Stimulated activated CD4-positive, alpha-beta T cell treated with anti-CD3 and anti-CD28 coated beads, Interleukin-15, amount 100 ng/mL, for 48 hours (primary cell): ENCODE measurements at regions not wholly inside any gene's neighbourhood (a gene's known extent, or its start where the extent isn't known, plus 50 kb on each side); places are given as distances from the start of the nearest gene placed in this dataset.
A peak's percentile ranks its signal among the peaks of the same experiment; 100 is the strongest.

Experiments
- DNase-seq, 2 donors: peaks; one replicate each; pipeline ENCODE4 v3.0.0-alpha.2; 2020; ENCODE audit warnings: low read depth in 2 of 2

DNA sequence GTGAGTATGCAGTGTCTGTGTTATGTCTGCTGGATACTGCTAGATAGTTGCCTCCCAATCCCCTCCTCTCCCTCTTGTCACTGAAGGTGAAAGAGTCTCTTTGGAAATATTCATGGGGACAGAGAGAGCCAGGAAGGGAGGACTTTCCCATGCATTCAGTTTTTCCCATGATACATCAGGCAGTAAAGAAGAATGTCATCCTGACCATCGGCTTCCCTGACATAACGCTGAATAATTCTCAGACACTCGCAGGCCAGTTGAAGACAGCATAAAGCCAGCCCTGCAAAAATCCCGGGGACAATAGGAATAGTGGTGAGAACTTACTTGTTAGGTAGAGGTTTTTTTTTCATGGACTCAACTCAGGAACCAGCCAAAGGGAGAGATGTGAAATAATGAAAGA, 58.1 kb downstream of the KLF4 start:
- no peak for DNase-seq

DNA sequence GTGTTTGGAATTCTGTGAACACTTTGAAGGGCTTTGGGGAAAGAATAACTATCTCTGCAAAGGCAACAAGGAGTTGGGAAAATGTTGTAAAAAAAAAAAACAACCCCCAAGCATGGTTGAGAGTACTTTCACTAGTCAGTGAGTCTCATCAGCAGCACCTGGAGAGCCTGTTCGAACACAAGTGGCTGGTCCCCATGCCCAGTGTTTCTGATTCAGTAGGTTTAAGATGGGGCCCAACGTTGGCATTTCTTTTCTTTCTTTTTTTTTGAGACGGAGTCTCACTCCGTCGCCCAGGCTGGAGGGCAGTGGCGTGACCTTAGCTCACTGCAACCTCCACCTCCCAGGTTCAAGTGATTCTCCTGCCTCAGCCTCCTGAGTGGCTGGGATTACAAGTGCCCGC, 59.5 kb downstream of the KLF4 start:
- no peak for DNase-seq

DNA sequence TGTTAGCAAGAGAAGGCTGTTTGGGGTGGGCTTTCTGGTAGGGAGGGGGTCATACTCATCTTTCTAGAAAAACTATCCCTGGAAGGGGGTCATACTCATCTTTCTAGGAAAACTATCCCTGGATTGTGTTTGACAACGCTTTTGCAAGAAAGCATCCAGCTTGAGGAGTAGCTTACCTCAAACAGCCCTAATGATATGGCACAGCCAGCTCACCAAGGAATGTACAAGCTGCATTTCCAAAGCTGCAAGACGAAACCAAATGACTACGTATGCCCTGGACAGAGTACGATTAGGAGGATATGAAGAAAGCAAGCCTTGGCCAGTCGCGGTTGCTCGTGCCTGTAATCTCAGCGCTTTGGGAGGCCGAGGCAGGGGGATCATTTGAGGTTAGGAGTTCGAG, 63.4 kb downstream of the KLF4 start:
- DNase-seq: no peak

DNA sequence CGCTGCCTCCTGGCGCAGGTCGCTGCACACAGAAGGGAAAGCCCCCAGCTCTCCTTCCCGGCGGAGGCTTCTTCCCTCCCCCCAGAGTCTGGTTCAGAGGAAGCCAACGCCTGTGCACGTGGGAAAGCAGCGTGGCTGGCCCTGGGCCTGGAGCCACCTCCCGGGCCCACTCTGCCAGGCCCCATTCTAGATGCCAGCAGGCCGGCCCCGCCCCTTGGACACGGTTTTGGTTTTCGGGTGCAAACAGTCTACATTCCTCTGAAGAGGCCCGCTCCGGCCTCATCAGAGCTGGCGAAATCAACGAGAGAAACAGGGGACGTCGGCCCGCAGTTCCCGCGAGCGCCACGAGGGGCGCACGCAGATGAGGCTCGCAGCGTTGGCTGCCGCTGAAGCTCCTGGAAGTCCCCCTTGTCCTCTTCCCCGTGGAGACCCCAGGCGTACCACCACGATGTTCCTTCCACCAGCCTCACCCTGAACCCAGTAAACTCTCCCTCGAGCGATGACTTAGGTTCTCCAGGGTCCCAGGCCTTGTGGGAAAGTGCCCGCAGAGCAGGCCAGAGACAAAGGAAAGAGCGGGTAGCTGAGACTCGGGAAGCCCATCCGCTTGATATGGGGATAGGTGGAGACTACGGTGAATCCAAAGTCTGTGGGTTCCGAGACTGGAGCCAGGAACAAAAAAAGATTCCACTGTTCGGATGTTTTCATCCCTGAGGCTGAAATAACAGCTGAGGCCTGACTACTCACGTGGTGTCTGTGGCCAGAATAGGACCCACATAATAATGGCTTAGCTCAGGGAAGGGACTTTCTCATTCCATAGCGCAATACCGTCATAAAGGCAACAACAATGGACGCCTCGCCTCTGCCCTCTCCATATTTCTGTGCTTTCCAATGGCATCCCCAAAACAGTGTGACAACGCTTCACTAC, 64.2 kb downstream of the KLF4 start:
- peak; percentile 22 to 42 for DNase-seq

DNA sequence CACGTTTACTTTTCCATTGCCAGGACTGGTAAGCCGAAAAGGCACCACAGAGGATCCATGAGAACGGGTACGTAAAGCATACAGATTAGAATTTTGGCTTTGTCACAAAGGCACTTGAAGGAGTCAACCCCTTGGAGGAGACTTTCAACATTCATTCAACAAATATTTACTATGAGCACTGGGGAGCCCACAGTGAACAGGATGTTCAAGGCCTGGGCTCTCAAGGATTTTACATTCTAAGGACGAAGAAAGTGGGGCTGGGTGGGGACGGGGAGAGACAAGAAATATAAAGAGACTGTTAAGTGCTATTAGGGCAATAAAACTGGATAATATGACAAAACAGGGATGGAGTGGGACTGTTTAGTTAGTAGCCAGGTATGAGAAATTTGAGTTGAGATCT, 66.0 kb downstream of the KLF4 start:
- no peak for DNase-seq

DNA sequence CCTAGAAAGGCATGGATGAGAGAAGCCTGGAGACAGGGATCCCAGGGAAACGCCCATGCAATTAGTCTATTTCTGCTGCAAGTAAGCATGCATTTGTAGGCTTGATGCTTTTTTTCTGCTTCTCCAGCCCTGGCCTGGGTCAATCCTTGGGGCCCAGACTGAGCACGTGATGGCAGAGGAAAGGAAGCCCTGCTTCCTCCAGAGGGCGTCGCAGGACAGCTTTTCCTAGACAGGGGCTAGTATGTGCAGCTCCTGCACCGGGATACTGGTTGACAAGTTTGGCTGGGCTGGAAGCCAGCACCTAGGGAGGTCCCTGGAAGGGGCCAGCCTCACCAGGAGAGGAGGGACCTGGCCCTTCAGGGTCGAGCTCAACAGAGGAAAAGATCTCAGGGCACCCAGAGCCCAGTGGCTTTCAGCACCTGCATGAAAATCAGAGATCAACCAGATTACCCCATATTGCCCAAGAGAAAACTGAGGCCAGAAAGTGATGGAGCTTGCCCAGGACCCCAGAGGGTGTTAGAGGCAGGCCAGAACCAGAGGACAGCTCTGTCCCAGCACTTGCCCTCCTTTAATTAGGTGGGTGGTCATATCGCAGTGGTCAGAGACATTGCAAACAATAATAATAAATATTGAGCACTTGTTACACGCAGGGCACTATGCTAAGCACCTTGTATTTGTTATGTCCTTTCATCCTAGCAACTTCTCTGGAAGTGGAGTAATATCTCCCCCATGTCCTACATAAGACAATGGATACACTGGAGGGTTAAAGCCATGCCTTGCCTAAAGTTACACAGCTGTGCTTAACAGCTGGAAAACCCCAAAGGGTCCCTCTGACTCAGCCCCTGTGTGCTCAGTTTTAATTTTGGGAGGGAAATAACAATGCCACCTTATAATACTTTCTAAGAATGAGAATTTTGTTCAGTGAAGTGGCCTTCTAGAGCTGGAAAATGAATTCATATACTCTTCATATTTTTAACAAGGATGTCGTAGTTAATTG, 67.1 kb downstream of the KLF4 start:
- peak in 1 of 2 donors; percentile 17 for DNase-seq

DNA sequence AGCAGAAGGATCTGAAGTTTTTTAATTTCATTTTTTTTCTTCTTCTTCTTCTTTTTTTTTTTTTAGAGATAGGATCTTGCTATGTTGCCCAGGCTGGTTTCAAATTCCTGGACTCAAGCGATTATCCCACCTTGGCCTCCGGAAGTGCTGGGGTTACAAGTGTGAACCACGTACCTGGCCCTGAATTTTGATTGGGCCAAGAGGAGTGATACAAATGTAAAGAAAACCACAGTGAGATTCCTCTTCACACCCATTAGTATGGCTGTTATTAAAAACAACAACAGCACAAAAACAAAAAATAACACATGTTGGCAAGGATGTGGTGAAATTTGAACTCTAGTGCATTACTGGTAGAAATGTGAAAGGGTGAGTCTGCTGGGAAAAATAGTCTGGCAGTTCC, 79.1 kb downstream of the KLF4 start:
- DNase-seq: no peak

DNA sequence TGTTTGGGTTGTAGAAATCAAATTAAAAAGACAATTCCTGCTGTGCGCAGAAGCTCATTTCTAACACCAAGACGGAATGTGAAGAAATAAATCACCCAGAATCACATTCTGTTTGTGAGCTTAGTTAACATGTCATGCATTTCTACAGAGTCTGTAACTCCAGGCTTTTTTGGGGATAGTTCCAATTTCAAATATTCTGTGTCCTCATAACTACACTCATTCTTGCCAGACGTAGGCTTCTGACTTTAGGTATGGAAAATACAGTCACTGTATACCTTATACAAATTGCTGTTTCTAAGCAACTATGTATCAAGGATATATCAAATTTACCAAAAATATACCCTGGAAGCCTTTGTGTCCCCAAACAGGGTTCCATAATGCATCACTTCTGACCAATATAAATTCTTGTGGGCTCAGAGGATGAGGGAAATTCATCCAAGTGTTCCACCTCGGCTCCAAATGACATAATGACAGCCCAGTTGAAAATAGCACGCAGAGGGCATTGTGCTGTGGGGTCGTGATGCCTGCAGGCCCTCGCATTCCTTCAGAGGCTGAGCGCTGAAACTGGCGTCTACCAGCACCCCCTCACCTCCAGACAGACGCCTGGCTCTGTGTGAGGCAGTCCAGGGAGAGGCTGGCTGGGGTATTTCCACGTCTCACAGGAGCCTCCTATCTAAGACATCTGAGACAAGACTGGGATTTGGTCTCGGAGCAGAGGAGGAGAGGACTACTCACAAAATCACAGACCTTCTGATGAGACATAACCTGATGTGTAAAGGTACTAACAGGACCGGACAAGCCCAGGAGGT, 79.8 kb downstream of the KLF4 start:
- DNase-seq: no peak

DNA sequence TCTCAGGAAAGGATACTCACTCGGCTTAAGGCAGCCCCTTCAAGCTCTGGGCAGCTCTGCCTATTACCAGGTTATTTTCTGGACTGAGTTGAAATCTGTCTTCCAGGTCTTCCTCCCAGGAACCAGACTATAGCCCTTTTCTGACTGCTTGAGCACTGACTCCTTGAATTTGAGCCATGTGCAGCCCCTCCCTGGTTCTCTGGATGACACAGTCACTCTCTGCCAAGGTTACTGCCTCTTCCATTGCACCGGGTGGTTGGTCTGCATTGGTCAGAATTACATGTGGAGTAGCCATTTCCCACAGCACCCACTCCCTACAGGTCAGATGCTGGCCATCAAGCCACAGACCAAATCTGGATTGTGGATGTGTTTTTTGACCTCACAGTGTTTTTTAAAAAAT, 81.9 kb downstream of the KLF4 start:
- no peak for DNase-seq

DNA sequence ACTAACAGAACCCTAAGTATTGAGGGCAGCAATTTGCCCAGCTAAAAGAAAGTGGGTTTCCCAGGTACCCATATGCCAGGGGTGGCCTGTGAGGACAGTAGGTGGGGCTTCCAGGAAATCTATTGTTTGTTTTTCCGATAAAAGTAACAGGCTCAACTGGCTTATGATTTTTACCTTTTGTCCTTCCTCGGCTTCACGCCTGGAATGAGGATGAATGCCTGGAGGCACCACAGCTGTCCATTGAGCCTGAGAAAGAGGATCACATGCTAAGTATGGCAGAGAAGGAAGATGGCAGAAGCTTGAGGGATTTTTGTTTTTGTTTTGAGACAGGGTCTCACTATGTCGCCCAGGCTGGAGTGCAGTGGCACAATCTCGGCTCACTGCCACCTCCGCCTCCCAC, 84.1 kb downstream of the KLF4 start:
- no peak for DNase-seq

DNA sequence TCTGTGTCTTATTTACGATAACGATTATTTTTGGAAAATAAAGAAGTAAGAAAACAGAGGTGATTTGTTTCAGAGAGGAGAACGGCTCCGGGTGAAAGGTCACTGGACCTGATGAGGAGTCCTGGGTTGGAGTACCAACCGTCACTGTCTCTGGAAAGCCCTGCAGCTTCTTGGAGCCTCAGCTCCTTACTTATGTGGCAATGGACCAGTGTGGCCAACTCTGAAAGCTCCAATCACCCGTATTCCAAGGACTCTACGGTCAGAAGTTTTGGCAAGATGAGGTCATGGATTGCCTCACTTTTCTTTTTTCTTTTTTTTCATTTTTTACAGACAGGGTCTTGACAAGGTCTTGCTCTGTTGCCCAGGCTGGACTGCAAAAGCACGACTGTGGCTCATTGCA, 84.8 kb downstream of the KLF4 start:
- DNase-seq: no peak

DNA sequence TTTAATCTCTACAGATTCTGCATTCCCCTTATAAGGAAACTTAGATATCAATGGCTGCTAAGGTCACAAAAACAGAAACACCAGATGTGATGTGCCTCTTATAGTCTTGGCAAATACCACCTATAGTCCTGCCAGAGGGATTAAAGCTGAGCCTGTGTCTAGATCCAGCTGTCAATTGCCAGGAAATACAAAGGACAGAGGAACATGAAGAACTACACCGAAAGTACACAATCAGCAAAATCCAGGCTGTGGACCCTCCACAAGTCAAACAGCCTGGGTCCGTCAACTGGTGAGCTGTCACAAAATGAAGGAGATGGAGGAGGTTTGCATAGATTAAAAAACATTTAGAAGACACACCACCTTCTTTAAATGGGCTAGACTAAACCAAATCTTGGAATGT, 85.4 kb downstream of the KLF4 start:
- DNase-seq: no peak

DNA sequence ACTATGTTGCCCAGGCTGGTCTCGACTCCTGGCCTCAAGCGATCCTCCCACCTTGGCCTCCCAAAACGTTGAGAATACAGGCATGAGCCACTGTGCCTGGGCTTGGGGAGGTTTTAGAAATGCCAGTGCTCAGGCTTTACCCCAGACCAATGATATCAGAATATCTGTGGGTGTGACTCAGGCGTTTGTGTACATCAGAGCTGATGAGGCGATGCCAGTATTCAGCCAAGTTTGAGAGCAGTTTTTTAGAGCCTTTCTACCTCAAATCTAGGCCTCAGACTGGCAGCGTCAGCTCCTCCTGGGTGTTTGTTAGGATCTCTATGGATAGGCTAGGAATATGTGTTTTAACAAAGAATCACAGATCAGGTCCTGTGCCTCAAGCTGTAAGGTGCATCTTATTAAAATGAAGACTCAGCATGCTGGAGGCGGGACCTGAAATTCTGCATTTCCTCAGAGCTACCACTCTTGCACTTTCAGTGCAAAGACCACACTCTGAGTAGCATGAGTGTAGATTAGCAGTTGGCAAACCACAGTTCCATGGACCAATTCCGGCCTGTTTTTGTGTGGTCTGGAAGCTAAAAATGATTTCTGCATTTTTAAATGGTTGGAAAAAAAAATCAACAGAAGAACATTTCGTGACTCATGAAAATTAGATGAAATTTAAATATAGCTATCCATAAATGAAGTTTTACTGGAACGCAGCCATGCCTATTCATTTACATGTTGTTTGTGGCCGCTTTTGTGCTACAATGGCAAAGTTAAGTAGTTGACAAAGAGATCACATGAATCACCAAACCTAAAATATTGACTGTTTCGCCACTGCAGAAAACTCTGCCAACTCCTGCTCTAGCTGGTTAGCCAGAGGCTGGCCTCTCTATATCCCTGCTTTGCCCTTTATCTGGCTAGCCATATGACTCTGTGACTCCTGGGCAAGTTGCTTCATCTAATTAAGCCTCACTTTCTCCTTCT, 92.2 kb downstream of the KLF4 start:
- no peak for DNase-seq

DNA sequence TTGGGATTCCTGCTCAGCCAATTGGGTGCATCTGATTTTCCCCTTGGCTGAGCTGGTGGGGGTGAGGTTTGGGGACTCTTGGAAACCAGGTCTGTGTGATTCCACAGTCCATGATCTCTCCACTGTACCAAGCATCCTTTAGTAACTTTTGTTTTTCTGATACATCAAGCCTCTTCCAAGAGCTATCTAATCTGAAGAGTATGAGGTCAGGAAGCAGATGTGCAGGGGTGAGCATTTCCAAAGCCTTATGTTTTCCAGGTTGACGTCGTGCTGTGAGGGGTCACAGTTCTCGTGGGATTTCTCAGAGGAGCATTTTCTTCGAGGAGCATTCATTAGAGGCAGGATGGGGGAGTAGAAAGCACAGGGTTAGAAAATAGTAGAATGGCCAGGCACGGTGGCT, 95.3 kb downstream of the KLF4 start:
- DNase-seq: no peak

DNA sequence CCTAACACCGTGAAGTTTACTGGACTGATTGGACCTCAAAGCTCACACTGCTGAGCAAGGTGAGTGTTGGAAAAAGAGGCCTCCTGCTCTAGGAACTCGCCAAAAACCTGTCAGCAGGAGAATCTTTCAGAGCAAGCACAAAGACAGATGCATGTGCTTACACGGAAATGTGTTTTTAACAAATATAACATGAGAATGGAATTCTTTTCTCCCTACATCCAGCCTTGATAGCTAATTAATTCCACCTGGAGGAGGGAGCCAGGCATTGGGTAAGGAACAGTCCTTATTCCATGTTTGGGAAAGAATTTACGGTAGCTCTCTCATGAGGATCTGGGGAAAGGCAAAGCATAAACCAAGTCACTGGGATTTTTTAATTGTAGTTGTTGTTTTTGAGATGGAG, 98.8 kb downstream of the KLF4 start:
- DNase-seq: no peak

DNA sequence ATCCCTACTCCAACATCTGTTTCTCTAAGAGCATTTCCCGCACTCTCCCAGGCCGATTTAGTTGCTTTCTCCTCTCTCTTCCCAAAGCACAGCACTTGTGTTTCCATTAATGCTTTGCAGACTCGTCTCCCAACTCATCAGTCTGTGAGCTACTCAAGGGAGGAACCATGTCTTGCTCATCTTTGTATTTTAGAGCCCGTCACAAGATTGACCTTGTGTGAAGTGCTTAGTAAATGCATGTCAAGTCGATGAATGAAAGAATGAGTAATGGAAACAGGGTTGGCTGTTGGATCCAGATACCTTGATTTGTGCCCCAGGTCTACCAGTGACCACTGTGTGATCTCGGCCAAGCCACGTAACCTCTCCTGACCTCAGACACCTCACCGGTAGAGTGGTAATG, 99.3 kb downstream of the KLF4 start:
- no peak for DNase-seq

DNA sequence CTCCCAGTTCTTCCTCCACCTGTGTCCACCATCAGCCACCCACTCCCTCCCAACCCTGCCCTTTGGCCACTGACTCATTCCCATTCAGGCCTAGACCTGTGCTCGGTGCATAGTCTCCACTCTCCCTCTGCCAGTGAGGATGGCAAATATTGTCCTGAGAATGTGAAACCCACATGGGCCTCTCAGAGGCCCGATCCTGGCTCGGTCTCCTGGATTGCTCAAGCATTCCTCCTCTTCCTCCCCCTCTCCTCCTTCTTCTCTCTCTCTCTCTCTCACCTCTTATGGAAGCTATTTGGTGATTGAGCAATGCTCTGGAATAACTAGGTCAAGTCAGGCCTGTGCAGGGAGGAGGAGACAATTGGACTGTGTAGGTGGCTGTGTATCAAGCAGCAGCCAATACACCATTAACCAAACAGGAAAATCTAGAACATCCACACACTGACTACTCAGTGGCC, 99.9 kb downstream of the KLF4 start:
- no peak for DNase-seq

DNA sequence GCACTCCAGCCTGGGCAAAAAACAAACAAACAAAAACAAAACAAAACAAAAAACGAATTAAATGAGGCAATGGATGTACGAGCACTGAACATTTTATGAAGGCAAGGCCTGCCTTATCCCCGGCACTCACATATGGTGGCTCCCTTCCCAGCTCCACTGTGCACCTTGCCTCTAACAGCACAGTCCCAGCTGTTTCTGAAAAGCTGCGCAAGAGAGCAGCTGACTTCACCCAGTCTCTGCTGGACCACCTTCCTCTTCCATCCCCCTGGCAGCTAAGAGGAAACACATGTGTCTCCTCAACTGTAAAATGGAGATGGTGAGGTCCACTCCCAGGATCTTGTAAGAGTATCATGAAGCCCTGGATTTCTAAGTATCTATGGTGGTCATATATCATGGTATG, 100.7 kb downstream of the KLF4 start:
- no peak for DNase-seq

DNA sequence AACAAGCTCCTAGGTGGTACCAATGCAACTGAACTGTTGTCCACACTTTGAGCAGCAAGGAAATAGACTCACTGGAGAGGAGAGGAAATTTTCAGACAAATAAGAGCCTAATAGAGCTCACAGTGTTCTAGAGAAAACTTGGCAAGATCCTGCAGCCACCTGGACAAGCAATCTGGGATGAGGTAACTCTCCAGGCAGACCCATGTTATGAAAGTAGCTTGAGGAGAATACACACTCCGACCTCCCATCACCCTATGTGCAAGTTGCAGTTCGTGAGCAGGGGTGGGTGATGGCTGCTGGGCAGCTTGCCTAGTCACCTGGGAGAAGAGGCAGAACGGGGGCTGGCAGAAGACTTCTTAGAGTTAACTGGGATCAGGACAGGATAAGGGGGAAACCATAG, 102.2 kb downstream of the KLF4 start:
- DNase-seq: no peak

DNA sequence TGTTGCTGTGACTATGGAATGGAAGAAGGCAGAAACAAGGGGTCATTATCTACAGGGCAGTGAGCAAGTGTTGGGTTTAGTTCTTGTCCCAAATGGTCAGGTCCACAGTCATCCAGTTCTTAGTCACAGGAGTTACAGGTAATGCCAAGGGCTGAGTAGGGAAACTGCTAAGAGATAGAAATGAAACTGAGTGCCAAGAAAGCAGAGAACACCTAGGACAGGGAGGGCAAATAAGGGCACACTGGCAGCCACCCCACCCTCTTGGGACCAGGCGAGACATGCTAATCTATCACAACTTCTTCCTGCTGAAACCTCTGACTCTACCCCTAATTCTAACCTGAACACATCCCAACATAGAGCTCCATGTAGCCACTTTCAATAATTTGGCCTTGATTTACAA, 103.2 kb downstream of the KLF4 start:
- no peak for DNase-seq
